ENCODE measurements at regions not wholly inside any gene's neighbourhood (a gene's known extent, or its start where the extent isn't known, plus 50 kb on each side); places are given as distances from the start of the nearest gene placed in this dataset.
"Not testable (repeated sequence)": the region's sequence is repeated elsewhere in the genome, so short reads cannot be mapped to it uniquely, and the experiment has no call there.

GRCh38 chr1:83295594-83295993 is 703.3 kb downstream of the TTLL7 start:
- H3K9me3 ChIP-seq (replicated peaks; ENCODE audit: control insufficient read depth, low read depth, low read length); H3K36me3 ChIP-seq (ENCODE audit: control insufficient read depth, insufficient read depth, low read length); H3K27me3 ChIP-seq (ENCODE audit: control insufficient read depth, insufficient read depth, low read length); DNase-seq; H3K4me1 ChIP-seq (ENCODE audit: control insufficient read depth, insufficient read depth, low read length); H3K4me3 ChIP-seq (ENCODE audit: low read length); H3K27ac ChIP-seq (ENCODE audit: low read length): not testable (repeated sequence)
- WGBS (ENCODE audit: insufficient coverage), result no CpG with 5 or more reads among the region's 1 CpG

GRCh38 chr1:83287391-83287790 is 711.5 kb downstream of the TTLL7 start:
- not testable (repeated sequence) for H3K9me3 ChIP-seq (replicated peaks; ENCODE audit: control insufficient read depth, low read depth, low read length); H3K4me3 ChIP-seq (ENCODE audit: low read length); H3K36me3 ChIP-seq (ENCODE audit: control insufficient read depth, insufficient read depth, low read length); H3K27me3 ChIP-seq (ENCODE audit: control insufficient read depth, insufficient read depth, low read length); H3K27ac ChIP-seq (ENCODE audit: low read length); DNase-seq; H3K4me1 ChIP-seq (ENCODE audit: control insufficient read depth, insufficient read depth, low read length)
- WGBS (ENCODE audit: insufficient coverage), result no CpG with 5 or more reads among the region's 1 CpG

GRCh38 chr1:83274656-83275055 is 724.3 kb downstream of the TTLL7 start:
- DNase-seq; H3K36me3 ChIP-seq (ENCODE audit: control insufficient read depth, insufficient read depth, low read length); H3K27me3 ChIP-seq (ENCODE audit: control insufficient read depth, insufficient read depth, low read length); H3K9me3 ChIP-seq (replicated peaks; ENCODE audit: control insufficient read depth, low read depth, low read length); H3K4me3 ChIP-seq (ENCODE audit: low read length); H3K4me1 ChIP-seq (ENCODE audit: control insufficient read depth, insufficient read depth, low read length); H3K27ac ChIP-seq (ENCODE audit: low read length): not testable (repeated sequence)
- WGBS (ENCODE audit: insufficient coverage), result no CpG with 5 or more reads among the region's 3 CpGs

- no CpG with 5 or more reads among the region's 1 CpG for WGBS (ENCODE audit: insufficient coverage)
- H3K27ac ChIP-seq (ENCODE audit: low read length); DNase-seq; H3K27me3 ChIP-seq (ENCODE audit: control insufficient read depth, insufficient read depth, low read length); H3K36me3 ChIP-seq (ENCODE audit: control insufficient read depth, insufficient read depth, low read length); H3K4me1 ChIP-seq (ENCODE audit: control insufficient read depth, insufficient read depth, low read length); H3K9me3 ChIP-seq (replicated peaks; ENCODE audit: control insufficient read depth, low read depth, low read length); H3K4me3 ChIP-seq (ENCODE audit: low read length): not testable (repeated sequence)
These were observed 726.4 kb downstream of the TTLL7 start for GRCh38 chr1:83272484-83272883.

GRCh38 chr1:83271834-83272233 is 727.1 kb downstream of the TTLL7 start:
- H3K27me3 ChIP-seq (ENCODE audit: control insufficient read depth, insufficient read depth, low read length); H3K27ac ChIP-seq (ENCODE audit: low read length); H3K4me1 ChIP-seq (ENCODE audit: control insufficient read depth, insufficient read depth, low read length); H3K4me3 ChIP-seq (ENCODE audit: low read length); H3K36me3 ChIP-seq (ENCODE audit: control insufficient read depth, insufficient read depth, low read length); H3K9me3 ChIP-seq (replicated peaks; ENCODE audit: control insufficient read depth, low read depth, low read length): not testable (repeated sequence)
- WGBS (ENCODE audit: insufficient coverage), result no CpG with 5 or more reads among the region's 3 CpGs
- DNase-seq, result peak; percentile 1

GRCh38 chr1:83270801-83271200 is 728.1 kb downstream of the TTLL7 start:
- DNase-seq; H3K27ac ChIP-seq (ENCODE audit: low read length); H3K36me3 ChIP-seq (ENCODE audit: control insufficient read depth, insufficient read depth, low read length); H3K27me3 ChIP-seq (ENCODE audit: control insufficient read depth, insufficient read depth, low read length); H3K4me1 ChIP-seq (ENCODE audit: control insufficient read depth, insufficient read depth, low read length); H3K4me3 ChIP-seq (ENCODE audit: low read length); H3K9me3 ChIP-seq (replicated peaks; ENCODE audit: control insufficient read depth, low read depth, low read length): not testable (repeated sequence)
- no CpG with 5 or more reads among the region's 1 CpG for WGBS (ENCODE audit: insufficient coverage)

GRCh38 chr1:83263808-83264207 is 735.1 kb downstream of the TTLL7 start:
- not testable (repeated sequence) for H3K27me3 ChIP-seq (ENCODE audit: control insufficient read depth, insufficient read depth, low read length); DNase-seq; H3K9me3 ChIP-seq (replicated peaks; ENCODE audit: control insufficient read depth, low read depth, low read length); H3K27ac ChIP-seq (ENCODE audit: low read length); H3K4me3 ChIP-seq (ENCODE audit: low read length); H3K36me3 ChIP-seq (ENCODE audit: control insufficient read depth, insufficient read depth, low read length); H3K4me1 ChIP-seq (ENCODE audit: control insufficient read depth, insufficient read depth, low read length)
- WGBS (ENCODE audit: insufficient coverage), result 92% methylated on average over 2 of the region's 14 CpGs

GRCh38 chr1:83251687-83252086 is 747.2 kb downstream of the TTLL7 start:
- DNase-seq; H3K4me3 ChIP-seq (ENCODE audit: low read length); H3K27ac ChIP-seq (ENCODE audit: low read length); H3K9me3 ChIP-seq (replicated peaks; ENCODE audit: control insufficient read depth, low read depth, low read length); H3K36me3 ChIP-seq (ENCODE audit: control insufficient read depth, insufficient read depth, low read length); H3K27me3 ChIP-seq (ENCODE audit: control insufficient read depth, insufficient read depth, low read length); H3K4me1 ChIP-seq (ENCODE audit: control insufficient read depth, insufficient read depth, low read length): not testable (repeated sequence)
- WGBS (ENCODE audit: insufficient coverage), result no CpG with 5 or more reads among the region's 4 CpGs

GRCh38 chr1:83246780-83247179 is 752.2 kb downstream of the TTLL7 start:
- no CpG with 5 or more reads among the region's 3 CpGs for whole genome bisulfite sequencing (ENCODE audit: insufficient coverage)
- not testable (repeated sequence) for H3K27ac ChIP-seq (ENCODE audit: low read length); H3K27me3 ChIP-seq (ENCODE audit: control insufficient read depth, insufficient read depth, low read length); H3K4me3 ChIP-seq (ENCODE audit: low read length); H3K36me3 ChIP-seq (ENCODE audit: control insufficient read depth, insufficient read depth, low read length); H3K9me3 ChIP-seq (replicated peaks; ENCODE audit: control insufficient read depth, low read depth, low read length); H3K4me1 ChIP-seq (ENCODE audit: control insufficient read depth, insufficient read depth, low read length)
- peak; percentile 28 for DNase-seq

- H3K27ac ChIP-seq (ENCODE audit: low read length); H3K36me3 ChIP-seq (ENCODE audit: control insufficient read depth, insufficient read depth, low read length); H3K27me3 ChIP-seq (ENCODE audit: control insufficient read depth, insufficient read depth, low read length); H3K4me3 ChIP-seq (ENCODE audit: low read length); H3K9me3 ChIP-seq (replicated peaks; ENCODE audit: control insufficient read depth, low read depth, low read length); DNase-seq; H3K4me1 ChIP-seq (ENCODE audit: control insufficient read depth, insufficient read depth, low read length): not testable (repeated sequence)
These were observed 754.1 kb downstream of the TTLL7 start for GRCh38 chr1:83244832-83245231.

GRCh38 chr1:83239568-83239967 is 759.4 kb downstream of the TTLL7 start:
- H3K4me3 ChIP-seq (ENCODE audit: low read length); H3K9me3 ChIP-seq (replicated peaks; ENCODE audit: control insufficient read depth, low read depth, low read length); DNase-seq; H3K27me3 ChIP-seq (ENCODE audit: control insufficient read depth, insufficient read depth, low read length); H3K27ac ChIP-seq (ENCODE audit: low read length); H3K4me1 ChIP-seq (ENCODE audit: control insufficient read depth, insufficient read depth, low read length); H3K36me3 ChIP-seq (ENCODE audit: control insufficient read depth, insufficient read depth, low read length): not testable (repeated sequence)

Data from muscle of leg (tissue), 3 donors.